Panc1 (cell line): ENCODE measurements at regions not wholly inside any gene's neighbourhood (a gene's known extent, or its start where the extent isn't known, plus 50 kb on each side); places are given as distances from the start of the nearest gene placed in this dataset.

Source experiments
- ATAC-seq: fragments of 200-7000 bp; cut with Tn5 transposase; 2 replicates; pipeline ENCODE4 v1.9.1; 2020; ENCODE audit warnings: mild to moderate bottlenecking, moderate library complexity
- BruUV-seq: library from RNA; stranded (reverse); fragments of 400-500 nt; replicated peaks from 2 replicates; lab custom pipeline; 2021; lab: Mats Ljungman, UMichigan
- CTCF ChIA-PET: fragments of 300-600 bp; sonication (Branson Sonifier 250); formaldehyde crosslinking; loops from one replicate; lab custom pipeline; 2022; ENCODE audit warnings: antibody characterized with exemption; lab: Charles Lee
- POLR2A ChIA-PET: fragments of 300-600 bp; sonication (Branson Sonifier 250); formaldehyde crosslinking; loops from one replicate; lab custom pipeline; 2022; ENCODE audit warnings: antibody characterized with exemption; lab: Charles Lee
- DNase-seq: peaks from one replicate; pipeline ENCODE4 v3.0.0-alpha.2; 2010; ENCODE audit warnings: low read depth, low spot score
- H3K27ac ChIP-seq: 2 replicates; pipeline ENCODE4 v1.5.1; 2011; ENCODE audit warnings: mild to moderate bottlenecking, low read length, inconsistent platforms
- H3K27me3 ChIP-seq: fragments of 200-500 bp; sonication (Bioruptor generic); 2 replicates; pipeline ENCODE4 v1.6.0; 2014; ENCODE audit warnings: low read length, inconsistent platforms; ENCODE audit not compliant: control insufficient read depth, insufficient read depth
- H3K36me3 ChIP-seq: fragments of 200-500 bp; sonication (Bioruptor generic); 2 replicates; pipeline ENCODE4 v1.5.1; 2014; ENCODE audit warnings: inconsistent platforms, mild to moderate bottlenecking, low read length, moderate library complexity; ENCODE audit not compliant: control insufficient read depth, insufficient read depth
- H3K4me1 ChIP-seq: 2 replicates; pipeline ENCODE4 v1.5.1; 2011; ENCODE audit warnings: inconsistent platforms, mild to moderate bottlenecking, low read length, moderate library complexity; ENCODE audit not compliant: control insufficient read depth, insufficient read depth
- H3K4me3 ChIP-seq, 2 experiments: 2 replicates each; pipeline ENCODE4 v1.5.1; 2011 to 2012; ENCODE audit warnings: low read depth in 2 of 2, low read length in 2 of 2, mild to moderate bottlenecking in 2 of 2, inconsistent platforms in 1 of 2, moderate library complexity in 1 of 2
- H3K9me3 ChIP-seq: fragments of 200-500 bp; sonication (Bioruptor generic); 2 replicates; pipeline ENCODE4 v1.5.1; 2014; ENCODE audit warnings: low read depth, mild to moderate bottlenecking, inconsistent platforms, low read length, moderate library complexity; ENCODE audit not compliant: control insufficient read depth, insufficient read depth
- CTCF ChIP-seq: fragments of 450-650 bp; IDR thresholded peaks from 2 replicates; pipeline ENCODE4 v1.5.1; 2017; ENCODE audit warnings: mild to moderate bottlenecking
- POLR2AphosphoS5 ChIP-seq: IDR thresholded peaks from 2 replicates; pipeline ENCODE4 v1.6.1; 2012; ENCODE audit warnings: mild to moderate bottlenecking, low read depth, low read length, moderate library complexity
- SIN3A ChIP-seq: IDR thresholded peaks from 2 replicates; pipeline ENCODE4 v1.6.1; 2012; ENCODE audit warnings: low read depth, mild to moderate bottlenecking, low read length, moderate library complexity, borderline replicate concordance; ENCODE audit not compliant: insufficient read depth
- TCF7L2 ChIP-seq: IDR thresholded peaks from 2 replicates; pipeline ENCODE4 v1.6.1; 2011; ENCODE audit warnings: mild to moderate bottlenecking, low read depth, low read length, inconsistent platforms
- in situ Hi-C: cut with HindIII; loops from 2 replicates; pipeline ENCODE4 v1.10.0; 2016; ENCODE audit warnings: low sequenced_read_pairs, low pct_unique_long_range_greater_than_20kb
- intact Hi-C: fragments of 100-400 bp; cut with micrococcal nuclease; formaldehyde crosslinking; loops from one replicate; pipeline ENCODE4 v1.10.0; 2022; ENCODE audit not compliant: unreplicated experiment
- TF ChIP-seq, protein P1 (sequence below), 2 experiments: IDR thresholded peaks; 2 replicates each; pipeline ENCODE4 v1.6.1; 2011 to 2012; ENCODE audit warnings: low read depth in 2 of 2, control low read depth in 1 of 2, low read length in 1 of 2, mild to moderate bottlenecking in 1 of 2, moderate library complexity in 1 of 2; ENCODE audit not compliant: insufficient read depth in 1 of 2

- no peak overlapping the region for H3K4me3 ChIP-seq
- DNase-seq (no peak), ATAC-seq (no peak)
- BruUV-seq, result no TSS peak
- intact Hi-C loops, result no loop called here
- H3K4me1 ChIP-seq, result no peaks in the 10 kb centered on the region
- in situ Hi-C loops, result no loop called here
- no peak for TF ChIP-seq TCF7L2
- no peak for TF ChIP-seq POLR2AphosphoS5
- TF ChIP-seq, protein P1, sequence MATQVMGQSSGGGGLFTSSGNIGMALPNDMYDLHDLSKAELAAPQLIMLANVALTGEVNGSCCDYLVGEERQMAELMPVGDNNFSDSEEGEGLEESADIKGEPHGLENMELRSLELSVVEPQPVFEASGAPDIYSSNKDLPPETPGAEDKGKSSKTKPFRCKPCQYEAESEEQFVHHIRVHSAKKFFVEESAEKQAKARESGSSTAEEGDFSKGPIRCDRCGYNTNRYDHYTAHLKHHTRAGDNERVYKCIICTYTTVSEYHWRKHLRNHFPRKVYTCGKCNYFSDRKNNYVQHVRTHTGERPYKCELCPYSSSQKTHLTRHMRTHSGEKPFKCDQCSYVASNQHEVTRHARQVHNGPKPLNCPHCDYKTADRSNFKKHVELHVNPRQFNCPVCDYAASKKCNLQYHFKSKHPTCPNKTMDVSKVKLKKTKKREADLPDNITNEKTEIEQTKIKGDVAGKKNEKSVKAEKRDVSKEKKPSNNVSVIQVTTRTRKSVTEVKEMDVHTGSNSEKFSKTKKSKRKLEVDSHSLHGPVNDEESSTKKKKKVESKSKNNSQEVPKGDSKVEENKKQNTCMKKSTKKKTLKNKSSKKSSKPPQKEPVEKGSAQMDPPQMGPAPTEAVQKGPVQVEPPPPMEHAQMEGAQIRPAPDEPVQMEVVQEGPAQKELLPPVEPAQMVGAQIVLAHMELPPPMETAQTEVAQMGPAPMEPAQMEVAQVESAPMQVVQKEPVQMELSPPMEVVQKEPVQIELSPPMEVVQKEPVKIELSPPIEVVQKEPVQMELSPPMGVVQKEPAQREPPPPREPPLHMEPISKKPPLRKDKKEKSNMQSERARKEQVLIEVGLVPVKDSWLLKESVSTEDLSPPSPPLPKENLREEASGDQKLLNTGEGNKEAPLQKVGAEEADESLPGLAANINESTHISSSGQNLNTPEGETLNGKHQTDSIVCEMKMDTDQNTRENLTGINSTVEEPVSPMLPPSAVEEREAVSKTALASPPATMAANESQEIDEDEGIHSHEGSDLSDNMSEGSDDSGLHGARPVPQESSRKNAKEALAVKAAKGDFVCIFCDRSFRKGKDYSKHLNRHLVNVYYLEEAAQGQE (IDR thresholded peaks at IDR 0.05; ENCODE audit: insufficient read depth in 1 of 2, low read depth in 2 of 2, low read length in 1 of 2), result no peak
- no peak for TF ChIP-seq SIN3A
- no peak for TF ChIP-seq CTCF
- H3K27ac ChIP-seq, result no peak overlapping the region
- H3K36me3 ChIP-seq, result no peaks in the 10 kb centered on the region
- CTCF ChIA-PET, result no interaction called here
- no peaks in the 10 kb centered on the region for H3K9me3 ChIP-seq
- POLR2A ChIA-PET, result no interaction called here
- H3K27me3 ChIP-seq, result no peaks in the 10 kb centered on the region
Observed at GRCh38 chr2:120622886-120623753, 112.5 kb upstream of the GLI2 start.

- ATAC-seq (no peak), DNase-seq (no peak)
- POLR2A ChIA-PET, result no interaction called here
- Histone ChIP-seq H3K4me1 (no peaks in the 10 kb centered on the region), H3K27ac (no peak overlapping the region), H3K36me3 (no peaks in the 10 kb centered on the region), H3K27me3 (no peaks in the 10 kb centered on the region), H3K4me3 (no peak overlapping the region), H3K9me3 (no peaks in the 10 kb centered on the region)
- intact Hi-C loops, result no loop called here
- TF ChIP-seq POLR2AphosphoS5, result no peak
- TF ChIP-seq CTCF, result no peak
- TF ChIP-seq SIN3A, result no peak
- no peak for TF ChIP-seq TCF7L2
- TF ChIP-seq, protein P1 (IDR thresholded peaks at IDR 0.05; ENCODE audit: insufficient read depth in 1 of 2, low read depth in 2 of 2, low read length in 1 of 2), result no peak
- CTCF ChIA-PET, result no interaction called here
- in situ Hi-C loops, result no loop called here
- BruUV-seq, result no TSS peak
Observed at GRCh38 chr2:120624061-120624737, 111.5 kb upstream of the GLI2 start.
